ENCODE measurements at regions not wholly inside any gene's neighbourhood (a gene's known extent, or its start where the extent isn't known, plus 50 kb on each side); places are given as distances from the start of the nearest gene placed in this dataset.

GRCh38 chr19:57033576-57033975 lies 86.2 kb upstream of the USP29 start:
- no peak for FAIRE-seq
- no peaks in the 10 kb centered on the region for H3K9me3 ChIP-seq (replicated peaks; ENCODE audit: control insufficient read depth, insufficient read depth, low read depth, low read length)
- H3K36me3 ChIP-seq (ENCODE audit: control insufficient read depth, insufficient read depth, low read length) = no peaks in the 10 kb centered on the region
- no peaks in the 10 kb centered on the region for H3K9me1 ChIP-seq (ENCODE audit: control insufficient read depth, insufficient read depth, low read length)
- no peak overlapping the region for H3K4me2 ChIP-seq (ENCODE audit: insufficient read depth, low read length)
- H3K27ac ChIP-seq (ENCODE audit: extremely low read depth, low read depth, low read length) = no peak overlapping the region
- no peaks in the 10 kb centered on the region for H3K27me3 ChIP-seq (ENCODE audit: control insufficient read depth in 2 of 2, insufficient read depth in 2 of 2, low read length in 2 of 2)
- CTCF ChIA-PET (ENCODE audit: low intra/inter-chr PET ratio) = no interaction called here
- H4K20me1 ChIP-seq (replicated peaks; ENCODE audit: control insufficient read depth, insufficient read depth, low read length) = no peaks in the 10 kb centered on the region
- H3K4me1 ChIP-seq (replicated peaks in 1 of 2; ENCODE audit: control insufficient read depth in 2 of 2, insufficient read depth in 2 of 2, low read length in 2 of 2) = no peaks in the 10 kb centered on the region
- no peak for ATAC-seq
- POLR2A ChIA-PET = no interaction called here
- no peak for DNase-seq (ENCODE audit: extremely low read depth in 1 of 4, low spot score in 3 of 4)
- intact Hi-C loops (cut with micrococcal nuclease) (no loop called here), in situ Hi-C loops (cut with MboI) (no loop called here)
- H3K9ac ChIP-seq (ENCODE audit: insufficient read depth in 1 of 2, low read depth in 2 of 2, low read length in 2 of 2) = no peak overlapping the region
- under 1% methylated on average over 8 of the region's 8 CpGs for WGBS (ENCODE audit: insufficient coverage, low coverage, missing lambda C conversion rate)
- H2AFZ ChIP-seq (ENCODE audit: low read depth, low read length) = no peak overlapping the region
- H3K79me2 ChIP-seq (ENCODE audit: control insufficient read depth, insufficient read depth, low read length) = no peaks in the 10 kb centered on the region
- no TSS peak for BruUV-seq (replicated peaks)
- TF ChIP-seq ZFPM2 (CRISPR knock-in tag; IDR thresholded peaks at IDR 0.05) (no peak), SNAPC5 (CRISPR knock-in tag; IDR thresholded peaks at IDR 0.05) (no peak), HES1 (IDR thresholded peaks at IDR 0.05; ENCODE audit: low read depth) (no peak), DACH1 (IDR thresholded peaks at IDR 0.05; ENCODE audit: partially characterized antibody) (no peak), ZNF133 (CRISPR knock-in tag; IDR thresholded peaks at IDR 0.05) (no peak), ZKSCAN8 (CRISPR knock-in tag; IDR thresholded peaks at IDR 0.05) (no peak), ZBTB12 (CRISPR knock-in tag; IDR thresholded peaks at IDR 0.05) (no peak), ZNF408 (CRISPR knock-in tag; IDR thresholded peaks at IDR 0.05; ENCODE audit: low read depth) (no peak), FOXK2 (conservative IDR thresholded peaks at IDR 0.05 in 1 of 2, IDR thresholded peaks at IDR 0.05 in 1 of 2; ENCODE audit: low read depth in 2 of 2) (no peak), CHCHD3 (CRISPR knock-in tag; IDR thresholded peaks at IDR 0.05) (no peak), ZHX1 (conservative IDR thresholded peaks at IDR 0.05; ENCODE audit: low read length) (no peak), MAZ (CRISPR knock-in tag; conservative IDR thresholded peaks at IDR 0.05 in 1 of 2, IDR thresholded peaks at IDR 0.05 in 1 of 2) (no peak), FOXP4 (CRISPR knock-in tag; IDR thresholded peaks at IDR 0.05; ENCODE audit: borderline replicate concordance) (no peak), TARDBP (IDR thresholded peaks at IDR 0.05) (no peak), ZNF507 (tag; conservative IDR thresholded peaks at IDR 0.05) (no peak)
- H3K4me3 ChIP-seq = no peak overlapping the region

Measured in K562 (cell line).